OCI-LY7 (cell line): ENCODE measurements at regions not wholly inside any gene's neighbourhood (a gene's known extent, or its start where the extent isn't known, plus 50 kb on each side); places are given as distances from the start of the nearest gene placed in this dataset.
A peak's percentile ranks its signal among the peaks of the same experiment; 100 is the strongest.

ENCODE experiments used
- BruUV-seq: library from RNA; stranded (reverse); fragments of 400-500 nt; replicated peaks from 2 replicates; lab custom pipeline; 2021; lab: Mats Ljungman, UMichigan
- CTCF ChIA-PET: fragments of 300-600 bp; sonication (Branson Sonifier 250); formaldehyde crosslinking; loops from one replicate; lab custom pipeline; 2022; ENCODE audit warnings: antibody characterized with exemption; ENCODE audit not compliant: unreplicated experiment; lab: Charles Lee
- POLR2A ChIA-PET: fragments of 300-600 bp; sonication (Branson Sonifier 250); formaldehyde crosslinking; loops from one replicate; lab custom pipeline; 2022; ENCODE audit warnings: antibody characterized with exemption; lab: Charles Lee
- DNase-seq: peaks from one replicate; pipeline ENCODE4 v3.0.0-alpha.2; 2015; ENCODE audit warnings: low spot score
- H2AFZ ChIP-seq: fragments of 200-600 bp; sonication (generic), shearing (Covaris generic); 2 replicates; pipeline ENCODE4 v1.6.1; 2014; ENCODE audit warnings: mild to moderate bottlenecking, antibody characterized with exemption, low read length, moderate library complexity
- H3K27ac ChIP-seq: fragments of 200-600 bp; sonication (generic); 2 replicates; pipeline ENCODE4 v1.5.1; 2014; ENCODE audit warnings: mixed run types, low read depth, mild to moderate bottlenecking, moderate library complexity, low read length, inconsistent platforms; ENCODE audit not compliant: poor library complexity, severe bottlenecking
- H3K36me3 ChIP-seq: fragments of 200-600 bp; sonication (generic); 2 replicates; pipeline ENCODE4 v1.6.1; 2014; ENCODE audit warnings: mild to moderate bottlenecking, antibody characterized with exemption, low read length, moderate library complexity, mixed read lengths; ENCODE audit not compliant: insufficient read depth
- H3K4me1 ChIP-seq: fragments of 200-600 bp; sonication (generic); 2 replicates; pipeline ENCODE4 v1.5.1; 2014; ENCODE audit warnings: mild to moderate bottlenecking, low read length; ENCODE audit not compliant: insufficient read depth, poor library complexity, severe bottlenecking
- H3K4me2 ChIP-seq: fragments of 200-600 bp; sonication (generic); 2 replicates; pipeline ENCODE4 v1.6.1; 2014; ENCODE audit warnings: mild to moderate bottlenecking, low read length
- H3K4me3 ChIP-seq: fragments of 200-600 bp; sonication (generic); 2 replicates; pipeline ENCODE4 v1.5.1; 2014; ENCODE audit warnings: mild to moderate bottlenecking, low read depth, low read length; ENCODE audit not compliant: poor library complexity, severe bottlenecking
- H3K79me2 ChIP-seq: fragments of 200-600 bp; sonication (generic); 2 replicates; pipeline ENCODE4 v1.6.1; 2016; ENCODE audit warnings: low read depth, mild to moderate bottlenecking, low read length, moderate library complexity, mixed read lengths; ENCODE audit not compliant: insufficient read depth
- H3K9me2 ChIP-seq: fragments of 200-600 bp; sonication (generic); 2 replicates; pipeline ENCODE4 v1.6.1; 2016; ENCODE audit warnings: mild to moderate bottlenecking, low read length, mixed read lengths; ENCODE audit not compliant: insufficient read depth
- H3K9me3 ChIP-seq: fragments of 200-600 bp; sonication (generic); 2 replicates; pipeline ENCODE4 v1.6.1; 2014; ENCODE audit warnings: mild to moderate bottlenecking, mixed run types, low read length, mixed read lengths
- H4K20me1 ChIP-seq: fragments of 200-600 bp; sonication (generic); 2 replicates; pipeline ENCODE4 v1.6.1; 2014; ENCODE audit warnings: mild to moderate bottlenecking, antibody characterized with exemption, low read length, moderate library complexity, mixed read lengths; ENCODE audit not compliant: insufficient read depth
- CTCF ChIP-seq: fragments of 200-600 bp; sonication (generic); conservative IDR thresholded peaks from 2 replicates; pipeline ENCODE4 v1.5.1; 2014; ENCODE audit warnings: mild to moderate bottlenecking, antibody characterized with exemption, low read length, moderate library complexity, mixed read lengths
- EZH2phosphoT487 ChIP-seq: fragments of 200-600 bp; sonication (generic); IDR thresholded peaks from 2 replicates; pipeline ENCODE4 v1.6.1; 2018; ENCODE audit warnings: low read depth, borderline replicate concordance, mild to moderate bottlenecking, mixed run types, antibody characterized with exemption, low read length, moderate library complexity, mixed read lengths
- intact Hi-C: fragments of 100-400 bp; cut with micrococcal nuclease; formaldehyde crosslinking; loops from one replicate; pipeline ENCODE4 v1.10.0; 2022; ENCODE audit not compliant: unreplicated experiment

- no peak overlapping the region for H2AFZ ChIP-seq
- no peaks in the 10 kb centered on the region for H4K20me1 ChIP-seq
- no peaks in the 10 kb centered on the region for H3K79me2 ChIP-seq
- no peak overlapping the region for H3K4me3 ChIP-seq
- POLR2A ChIA-PET = interaction anchor here (1.0 kb wide), 2 partner anchors 11 to 35 kb away, joined by 3 read pairs; no protein-coding TSS in a partner anchor
- DNase-seq = no peak
- BruUV-seq = no TSS peak
- H3K9me2 ChIP-seq = no peaks in the 10 kb centered on the region
- no peaks in the 10 kb centered on the region for H3K9me3 ChIP-seq
- no peaks in the 10 kb centered on the region for H3K36me3 ChIP-seq
- no peak overlapping the region for H3K4me2 ChIP-seq
- H3K4me1 ChIP-seq = no peaks in the 10 kb centered on the region
- TF ChIP-seq EZH2phosphoT487 = no peak
- TF ChIP-seq CTCF = no peak
- H3K27ac ChIP-seq = no peak overlapping the region
- CTCF ChIA-PET = no interaction called here
- intact Hi-C loops = no loop called here
Measured at GRCh38 chr1:119225265-119225664, 84.8 kb upstream of the WARS2 start.

GRCh38 chr1:119225831-119226230 lies 85.4 kb upstream of the WARS2 start:
- H4K20me1 ChIP-seq = no peaks in the 10 kb centered on the region
- no peak overlapping the region for H3K4me3 ChIP-seq
- ChIA-PET POLR2A (no interaction called here), CTCF (no interaction called here)
- no TSS peak for BruUV-seq
- no peaks in the 10 kb centered on the region for H3K79me2 ChIP-seq
- no peak overlapping the region for H2AFZ ChIP-seq
- no peak overlapping the region for H3K4me2 ChIP-seq
- no peak for DNase-seq
- intact Hi-C loops = no loop called here
- H3K27ac ChIP-seq = no peak overlapping the region
- H3K9me2 ChIP-seq = no peaks in the 10 kb centered on the region
- H3K36me3 ChIP-seq = no peaks in the 10 kb centered on the region
- no peak for TF ChIP-seq EZH2phosphoT487
- 0 out of 2 replicates have a peak, but pooled peaks have one; percentile 24 for TF ChIP-seq CTCF
- H3K9me3 ChIP-seq = no peaks in the 10 kb centered on the region
- no peaks in the 10 kb centered on the region for H3K4me1 ChIP-seq

- ChIA-PET CTCF (no interaction called here), POLR2A (no interaction called here)
- no peaks in the 10 kb centered on the region for H3K9me3 ChIP-seq
- H3K79me2 ChIP-seq = no peaks in the 10 kb centered on the region
- intact Hi-C loops = no loop called here
- no peak overlapping the region for H3K4me2 ChIP-seq
- no TSS peak for BruUV-seq
- no peak overlapping the region for H2AFZ ChIP-seq
- TF ChIP-seq EZH2phosphoT487 (no peak), CTCF (no peak)
- H3K4me1 ChIP-seq = no peaks in the 10 kb centered on the region
- H4K20me1 ChIP-seq = no peaks in the 10 kb centered on the region
- no peaks in the 10 kb centered on the region for H3K36me3 ChIP-seq
- H3K9me2 ChIP-seq = no peaks in the 10 kb centered on the region
- no peak overlapping the region for H3K27ac ChIP-seq
- H3K4me3 ChIP-seq = no peak overlapping the region
- DNase-seq = no peak
Measured at GRCh38 chr1:119226321-119226720, 85.9 kb upstream of the WARS2 start.
